ENCODE measurements at regions not wholly inside any gene's neighbourhood (a gene's known extent, or its start where the extent isn't known, plus 50 kb on each side); places are given as distances from the start of the nearest gene placed in this dataset.
"Not testable (repeated sequence)": the region's sequence is repeated elsewhere in the genome, so short reads cannot be mapped to it uniquely, and the experiment has no call there.

- DNase-seq, result no peak
These were observed 143.6 kb upstream of the ZNF184 start for GRCh38 chr6:27616328-27617045.

GRCh38 chr6:27611451-27611850 lies 138.5 kb upstream of the ZNF184 start:
- DNase-seq, result no peak

DNA sequence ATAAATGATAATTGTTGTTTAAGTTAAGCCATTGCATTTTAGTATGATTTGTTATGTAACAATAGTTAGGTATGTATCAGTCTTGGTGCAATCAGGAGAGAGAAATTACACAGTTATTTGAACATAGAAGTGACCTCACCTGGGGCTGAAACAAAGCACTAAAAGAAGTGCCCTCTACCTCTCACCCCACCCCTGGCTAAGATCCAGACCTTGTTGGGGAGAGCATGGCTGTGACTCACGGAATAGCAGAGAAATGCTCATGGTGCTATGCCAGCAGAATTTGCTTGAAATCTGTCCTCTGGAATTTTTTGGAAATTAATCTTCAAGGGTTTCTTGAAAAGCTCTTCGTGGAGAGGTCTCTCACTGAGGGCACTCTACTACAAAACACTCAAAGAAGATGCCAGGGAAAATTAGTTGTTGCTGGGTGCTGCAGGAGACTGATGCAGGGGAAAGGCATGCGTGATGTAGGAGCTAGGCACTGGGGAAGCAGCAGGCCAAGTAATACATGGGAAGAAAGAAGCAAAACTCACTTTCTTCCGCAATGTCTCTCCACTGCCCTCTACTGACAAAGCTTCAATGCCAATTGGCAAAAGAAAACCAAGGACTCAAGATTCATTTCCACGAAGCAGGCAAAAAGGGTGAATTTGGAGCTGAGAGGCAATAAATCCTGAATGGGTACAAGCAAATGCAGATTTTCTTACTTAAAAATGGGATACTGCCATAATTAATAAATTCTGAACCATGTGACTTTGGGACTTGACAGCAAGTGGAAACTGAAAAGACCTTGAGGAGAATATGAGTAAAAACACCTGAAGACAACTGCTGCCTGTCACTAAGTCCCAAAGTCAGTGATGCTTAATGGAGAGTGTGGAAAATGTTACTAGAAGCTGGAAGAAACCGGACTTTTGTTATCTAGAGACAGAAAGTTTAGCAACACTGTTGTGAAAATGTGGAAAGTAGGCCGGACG lies 136.3 kb upstream of the ZNF184 start:
- peak; percentile 58 for DNase-seq

DNA sequence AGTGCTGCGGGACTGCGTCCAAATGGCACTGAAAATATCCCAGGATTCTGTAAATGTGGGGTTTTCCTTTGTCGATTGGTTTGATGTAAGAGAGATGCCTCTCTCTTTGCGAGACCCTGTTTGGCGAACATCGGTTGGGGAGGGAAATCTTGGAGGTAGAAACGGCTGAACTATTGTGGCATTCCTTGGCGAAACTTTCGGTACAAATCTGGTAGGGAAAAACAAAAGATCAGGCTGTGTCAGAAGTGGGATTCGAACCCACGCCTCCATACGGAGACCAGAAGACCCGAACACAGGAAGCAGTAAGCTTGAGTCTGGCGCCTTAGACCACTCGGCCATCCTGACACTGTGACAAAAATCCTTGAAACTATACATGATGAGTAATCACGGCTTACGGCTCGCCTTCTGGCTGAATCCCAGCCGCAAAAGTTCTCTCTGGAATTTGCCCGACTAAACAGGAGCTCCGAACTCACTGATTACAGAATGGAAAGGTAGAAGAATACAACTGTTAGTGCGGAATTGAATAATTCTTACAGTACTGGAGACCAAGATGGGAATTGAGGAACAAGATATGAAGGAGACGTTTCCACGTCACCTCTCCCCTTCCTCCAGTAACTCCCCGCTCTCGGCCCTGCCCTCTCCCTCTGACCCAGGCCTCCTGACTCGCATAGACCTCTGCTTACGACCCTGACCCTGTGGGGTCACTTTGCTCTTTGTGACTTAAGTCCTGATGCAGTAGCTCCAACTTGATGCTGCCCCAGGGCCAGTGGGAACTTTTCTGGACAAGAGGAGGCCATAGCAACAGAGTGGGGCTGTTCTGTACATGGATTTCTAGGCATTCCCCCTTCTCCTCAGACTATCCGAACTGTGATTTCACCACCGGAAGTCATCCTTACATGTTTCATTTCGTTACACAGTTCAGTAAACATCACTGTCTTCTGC lies 132.8 kb upstream of the ZNF184 start:
- DNase-seq, result no peak

DNA sequence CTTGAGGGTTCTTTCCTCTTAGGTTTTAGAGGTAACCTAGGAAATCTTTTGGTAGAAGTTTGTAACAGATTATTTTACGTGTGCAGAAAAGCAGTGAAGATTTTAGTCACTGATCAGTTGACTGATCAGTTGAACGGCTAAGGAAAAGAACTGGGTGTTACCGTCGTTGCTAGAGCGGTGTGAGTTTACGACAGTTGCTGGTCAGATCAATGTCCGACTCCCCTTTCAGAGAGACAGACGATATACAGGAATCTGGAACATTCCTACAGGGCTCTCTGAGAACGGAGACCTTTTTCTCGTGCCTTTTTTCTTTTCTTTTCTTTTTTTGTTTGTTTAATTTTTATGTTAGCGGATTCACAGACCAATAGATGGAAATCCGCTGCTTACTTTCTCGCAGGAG lies 132.1 kb upstream of the ZNF184 start:
- DNase-seq, result no peak

DNA sequence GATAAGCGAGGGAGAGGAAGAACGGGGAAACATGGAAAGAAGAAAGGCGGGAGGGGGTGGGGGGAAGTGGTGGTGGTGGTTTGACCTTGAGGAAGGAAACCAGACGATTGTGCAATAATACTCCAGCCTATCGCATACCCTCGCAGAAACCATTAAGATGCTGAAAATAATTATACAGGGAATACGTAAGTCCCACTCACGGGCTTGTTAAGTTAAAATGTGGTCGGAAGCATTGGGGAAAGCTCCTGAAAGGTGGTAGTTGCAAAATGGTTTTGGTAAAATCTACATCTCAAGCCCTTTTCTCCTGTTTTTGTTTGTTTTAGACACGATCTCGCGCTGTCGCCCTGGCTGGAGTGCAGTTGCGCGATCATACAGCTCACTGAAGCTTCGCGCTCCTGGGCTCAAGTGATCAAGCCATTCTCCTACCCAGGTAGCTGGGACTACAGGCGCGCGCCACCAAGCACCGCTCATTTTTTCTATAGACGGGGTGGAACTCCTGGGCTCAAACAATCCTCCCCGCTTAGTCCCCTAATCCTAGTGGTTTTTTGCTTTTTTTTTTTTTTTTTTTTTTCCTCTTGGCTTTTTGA lies 128.9 kb upstream of the ZNF184 start:
- DNase-seq, result no peak

DNA sequence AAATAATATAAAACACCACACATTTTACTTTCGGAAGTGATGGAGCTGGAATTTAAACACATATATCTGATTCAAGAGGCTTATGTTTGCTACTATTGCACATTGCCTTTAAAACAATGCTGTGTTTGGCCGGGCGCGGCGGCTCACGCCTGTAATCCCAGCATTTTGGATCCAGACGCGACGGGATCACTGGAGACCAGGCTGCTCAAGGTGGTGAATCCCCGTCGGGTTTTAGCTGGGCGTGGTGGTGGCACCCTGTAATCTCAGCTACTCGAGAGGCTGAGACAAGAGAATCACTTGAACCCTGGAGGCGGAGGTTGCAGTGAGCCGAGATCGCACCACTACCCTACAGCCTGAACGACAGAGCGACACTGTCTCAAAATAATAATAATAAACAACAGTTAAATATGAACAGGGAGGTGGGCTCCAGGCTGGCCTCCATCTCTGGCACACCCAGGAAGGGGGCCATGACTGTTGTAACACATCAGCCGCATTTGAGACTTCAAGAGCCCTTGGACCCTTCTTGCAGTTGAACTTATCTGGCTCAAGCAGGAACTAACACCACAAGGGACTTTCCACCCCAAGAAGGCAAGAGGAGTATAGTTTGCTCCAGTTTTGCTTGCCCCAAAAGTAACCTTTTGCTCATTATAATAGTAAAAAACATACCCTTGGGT lies 127.1 kb upstream of the ZNF184 start:
- DNase-seq, result no peak

GRCh38 chr6:27597031-27597567 lies 124.2 kb upstream of the ZNF184 start:
- not testable (repeated sequence) for DNase-seq

- DNase-seq, result no peak
These were observed 121.0 kb upstream of the ZNF184 start for GRCh38 chr6:27593861-27594260.

- DNase-seq, result no peak
These were observed 120.4 kb upstream of the ZNF184 start for GRCh38 chr6:27593200-27593818.

DNA sequence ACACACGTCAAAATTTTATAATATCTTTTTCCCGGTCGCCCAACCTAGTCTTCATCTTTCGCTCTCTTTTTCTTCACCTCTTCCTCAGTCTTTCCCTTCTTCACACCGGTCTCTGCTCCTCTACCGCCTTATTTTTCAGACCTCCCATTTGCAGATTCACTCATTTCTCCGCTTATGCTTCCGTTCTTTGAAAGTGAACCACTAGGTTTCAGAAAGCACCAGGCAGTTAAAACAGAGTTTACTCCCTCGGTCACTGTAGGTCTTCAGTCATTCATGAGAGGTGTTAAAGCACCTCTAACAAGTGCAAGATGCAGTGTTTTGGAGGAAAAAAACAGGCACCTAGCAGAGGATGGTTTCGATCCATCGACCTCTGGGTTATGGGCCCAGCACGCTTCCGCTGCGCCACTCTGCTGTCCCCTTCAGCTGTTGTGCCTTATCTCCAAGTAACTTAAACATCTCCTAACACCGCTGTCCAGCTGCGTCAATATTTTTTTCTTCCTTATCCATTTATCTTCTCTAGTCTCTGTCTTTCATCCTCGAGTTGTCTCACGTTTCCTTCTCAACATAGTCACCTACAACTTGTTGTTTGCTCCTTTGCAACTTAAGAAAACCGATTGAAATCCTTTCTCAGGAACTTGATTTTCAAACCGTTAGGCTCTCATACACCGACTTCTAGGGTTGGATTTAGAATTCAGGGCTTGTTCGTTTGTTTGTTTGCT lies 119.7 kb upstream of the ZNF184 start:
- peak; percentile 16 for DNase-seq

DNA sequence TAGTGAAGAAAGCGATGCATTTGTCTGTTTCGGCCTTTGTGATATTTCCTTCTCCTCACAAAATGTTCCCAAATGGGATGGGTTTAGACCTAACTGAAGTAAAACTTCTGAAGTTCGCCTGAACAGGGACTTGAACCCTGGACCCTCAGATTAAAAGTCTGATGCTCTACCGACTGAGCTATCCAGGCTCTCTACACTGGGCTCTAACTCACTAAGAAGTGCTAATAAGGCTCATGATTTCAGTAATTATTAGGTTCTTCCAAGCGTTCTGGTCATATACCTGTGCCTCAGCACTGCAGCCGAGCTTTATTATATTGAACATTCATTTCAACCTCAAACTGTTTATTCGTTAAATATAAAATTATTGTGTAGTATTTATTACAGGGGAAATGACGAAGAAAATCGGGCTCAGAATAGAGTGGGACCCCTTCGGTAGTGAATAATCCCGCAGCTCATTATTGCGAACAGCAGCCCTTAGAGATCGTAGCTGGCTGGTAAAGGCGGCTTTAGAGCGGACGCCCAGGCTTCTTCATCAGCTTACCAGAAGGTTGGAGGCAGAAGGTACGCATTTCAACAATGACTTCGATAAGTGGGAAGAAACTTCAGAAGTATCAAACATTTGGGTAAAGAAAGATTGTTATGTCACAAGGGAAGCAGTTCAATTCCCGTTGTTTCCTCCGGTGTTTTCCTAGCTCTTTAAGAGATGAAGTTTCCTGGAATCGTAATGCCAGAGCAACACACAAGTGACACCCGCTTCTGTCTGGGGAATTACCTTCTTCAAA lies 119.0 kb upstream of the ZNF184 start:
- peak; percentile 12 for DNase-seq

GRCh38 chr6:27585316-27585715 lies 112.4 kb upstream of the ZNF184 start:
- DNase-seq, result not testable (repeated sequence)

DNA sequence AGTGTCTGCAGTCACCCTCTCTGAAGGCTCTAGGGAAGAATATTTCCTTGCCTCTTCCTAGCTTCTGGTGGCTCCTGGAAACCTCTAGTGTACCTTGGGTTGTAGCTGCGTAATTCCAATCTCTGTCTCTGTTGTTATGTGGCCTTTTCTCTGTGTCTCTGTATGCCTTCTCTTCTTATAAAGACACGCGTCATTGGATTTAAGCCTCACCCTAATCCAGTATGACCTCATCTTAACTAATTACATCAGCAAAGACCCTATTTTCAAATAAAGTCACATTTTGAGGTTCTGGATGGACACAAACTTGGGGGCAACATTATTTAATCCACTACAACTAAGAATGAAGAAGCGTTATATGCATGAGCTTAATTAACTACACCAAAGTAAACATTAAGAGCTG lies 111.4 kb upstream of the ZNF184 start:
- no peak for DNase-seq

GRCh38 chr6:27582928-27583725 lies 110.2 kb upstream of the ZNF184 start:
- peak; percentile 45 for DNase-seq

GRCh38 chr6:27579973-27580372 lies 107.1 kb upstream of the ZNF184 start:
- DNase-seq, result no peak

GRCh38 chr6:27577922-27578321 lies 105.0 kb upstream of the ZNF184 start:
- no peak for DNase-seq

GRCh38 chr6:27575594-27576361 lies 102.9 kb upstream of the ZNF184 start:
- no peak for DNase-seq

All from suppressor macrophage treated with lipopolysaccharide for 4 hours (primary cell).